ENCODE measurements at regions not wholly inside any gene's neighbourhood (a gene's known extent, or its start where the extent isn't known, plus 50 kb on each side); places are given as distances from the start of the nearest gene placed in this dataset.

GRCh38 chr9:74334271-74334670, 162.9 kb upstream of the RORB start:
- TF ChIP-seq FOXP2 (optimal IDR thresholded peaks at IDR 0.05; ENCODE audit: borderline replicate concordance, extremely low read depth, extremely low read length, insufficient read depth) (no peak), POLR2AphosphoS5 (IDR thresholded peaks at IDR 0.05; ENCODE audit: low read depth, low read length) (no peak), TAF1 (IDR thresholded peaks at IDR 0.05; ENCODE audit: borderline replicate concordance, insufficient read depth, low read length) (no peak), SIN3A (IDR thresholded peaks at IDR 0.05; ENCODE audit: borderline replicate concordance, insufficient read depth, low read length) (no peak)
- TF ChIP-seq, protein P1, sequence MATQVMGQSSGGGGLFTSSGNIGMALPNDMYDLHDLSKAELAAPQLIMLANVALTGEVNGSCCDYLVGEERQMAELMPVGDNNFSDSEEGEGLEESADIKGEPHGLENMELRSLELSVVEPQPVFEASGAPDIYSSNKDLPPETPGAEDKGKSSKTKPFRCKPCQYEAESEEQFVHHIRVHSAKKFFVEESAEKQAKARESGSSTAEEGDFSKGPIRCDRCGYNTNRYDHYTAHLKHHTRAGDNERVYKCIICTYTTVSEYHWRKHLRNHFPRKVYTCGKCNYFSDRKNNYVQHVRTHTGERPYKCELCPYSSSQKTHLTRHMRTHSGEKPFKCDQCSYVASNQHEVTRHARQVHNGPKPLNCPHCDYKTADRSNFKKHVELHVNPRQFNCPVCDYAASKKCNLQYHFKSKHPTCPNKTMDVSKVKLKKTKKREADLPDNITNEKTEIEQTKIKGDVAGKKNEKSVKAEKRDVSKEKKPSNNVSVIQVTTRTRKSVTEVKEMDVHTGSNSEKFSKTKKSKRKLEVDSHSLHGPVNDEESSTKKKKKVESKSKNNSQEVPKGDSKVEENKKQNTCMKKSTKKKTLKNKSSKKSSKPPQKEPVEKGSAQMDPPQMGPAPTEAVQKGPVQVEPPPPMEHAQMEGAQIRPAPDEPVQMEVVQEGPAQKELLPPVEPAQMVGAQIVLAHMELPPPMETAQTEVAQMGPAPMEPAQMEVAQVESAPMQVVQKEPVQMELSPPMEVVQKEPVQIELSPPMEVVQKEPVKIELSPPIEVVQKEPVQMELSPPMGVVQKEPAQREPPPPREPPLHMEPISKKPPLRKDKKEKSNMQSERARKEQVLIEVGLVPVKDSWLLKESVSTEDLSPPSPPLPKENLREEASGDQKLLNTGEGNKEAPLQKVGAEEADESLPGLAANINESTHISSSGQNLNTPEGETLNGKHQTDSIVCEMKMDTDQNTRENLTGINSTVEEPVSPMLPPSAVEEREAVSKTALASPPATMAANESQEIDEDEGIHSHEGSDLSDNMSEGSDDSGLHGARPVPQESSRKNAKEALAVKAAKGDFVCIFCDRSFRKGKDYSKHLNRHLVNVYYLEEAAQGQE (IDR thresholded peaks at IDR 0.05; ENCODE audit: insufficient read depth in 1 of 2, low read depth in 2 of 2, low read length in 2 of 2): no peak

- TF ChIP-seq, protein P1 (IDR thresholded peaks at IDR 0.05; ENCODE audit: insufficient read depth in 1 of 2, low read depth in 2 of 2, low read length in 2 of 2): no peak
- TF ChIP-seq FOXP2 (optimal IDR thresholded peaks at IDR 0.05; ENCODE audit: borderline replicate concordance, extremely low read depth, extremely low read length, insufficient read depth) (no peak), POLR2AphosphoS5 (IDR thresholded peaks at IDR 0.05; ENCODE audit: low read depth, low read length) (no peak), SIN3A (IDR thresholded peaks at IDR 0.05; ENCODE audit: borderline replicate concordance, insufficient read depth, low read length) (no peak), TAF1 (IDR thresholded peaks at IDR 0.05; ENCODE audit: borderline replicate concordance, insufficient read depth, low read length) (no peak)
Measured at GRCh38 chr9:74336161-74336560, 161.0 kb upstream of the RORB start.

- TF ChIP-seq TAF1 (IDR thresholded peaks at IDR 0.05; ENCODE audit: borderline replicate concordance, insufficient read depth, low read length): no peak
- no peak for TF ChIP-seq FOXP2 (optimal IDR thresholded peaks at IDR 0.05; ENCODE audit: borderline replicate concordance, extremely low read depth, extremely low read length, insufficient read depth)
- TF ChIP-seq POLR2AphosphoS5 (IDR thresholded peaks at IDR 0.05; ENCODE audit: low read depth, low read length): no peak
- no peak for TF ChIP-seq SIN3A (IDR thresholded peaks at IDR 0.05; ENCODE audit: borderline replicate concordance, insufficient read depth, low read length)
- TF ChIP-seq, protein P1 (IDR thresholded peaks at IDR 0.05; ENCODE audit: insufficient read depth in 1 of 2, low read depth in 2 of 2, low read length in 2 of 2): no peak
Measured at GRCh38 chr9:74348777-74349176, 148.4 kb upstream of the RORB start.

DNA sequence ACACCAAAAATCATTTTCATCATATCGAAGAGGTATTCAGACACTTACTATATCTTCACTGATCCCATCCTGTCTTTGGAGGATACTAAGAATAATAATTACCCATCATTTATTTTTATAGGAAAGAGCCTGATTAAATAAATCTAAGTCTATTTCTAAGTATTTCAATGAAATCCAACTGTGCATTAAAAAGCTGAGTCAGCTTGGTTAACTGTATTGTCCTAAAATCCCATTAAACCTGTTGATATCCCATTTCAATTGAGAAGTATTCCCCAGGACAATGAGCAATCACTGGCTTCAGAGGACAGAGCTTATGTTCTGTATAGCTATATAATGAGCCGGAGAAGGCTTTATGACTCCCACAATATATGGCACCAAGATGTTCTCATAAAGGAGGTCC, 142.0 kb upstream of the RORB start:
- TF ChIP-seq SIN3A (IDR thresholded peaks at IDR 0.05; ENCODE audit: borderline replicate concordance, insufficient read depth, low read length) (no peak), FOXP2 (optimal IDR thresholded peaks at IDR 0.05; ENCODE audit: borderline replicate concordance, extremely low read depth, extremely low read length, insufficient read depth) (no peak), POLR2AphosphoS5 (IDR thresholded peaks at IDR 0.05; ENCODE audit: low read depth, low read length) (no peak), TAF1 (IDR thresholded peaks at IDR 0.05; ENCODE audit: borderline replicate concordance, insufficient read depth, low read length) (no peak)
- TF ChIP-seq, protein P1 (IDR thresholded peaks at IDR 0.05; ENCODE audit: insufficient read depth in 1 of 2, low read depth in 2 of 2, low read length in 2 of 2): no peak

GRCh38 chr9:74357577-74357976, 139.6 kb upstream of the RORB start:
- TF ChIP-seq, protein P1 (IDR thresholded peaks at IDR 0.05; ENCODE audit: insufficient read depth in 1 of 2, low read depth in 2 of 2, low read length in 2 of 2): no peak
- TF ChIP-seq SIN3A (IDR thresholded peaks at IDR 0.05; ENCODE audit: borderline replicate concordance, insufficient read depth, low read length) (no peak), TAF1 (IDR thresholded peaks at IDR 0.05; ENCODE audit: borderline replicate concordance, insufficient read depth, low read length) (no peak), POLR2AphosphoS5 (IDR thresholded peaks at IDR 0.05; ENCODE audit: low read depth, low read length) (no peak), FOXP2 (optimal IDR thresholded peaks at IDR 0.05; ENCODE audit: borderline replicate concordance, extremely low read depth, extremely low read length, insufficient read depth) (no peak)

Data from PFSK-1 (cell line).